Neural cell (in vitro differentiated cells): ENCODE measurements at regions not wholly inside any gene's neighbourhood (a gene's known extent, or its start where the extent isn't known, plus 50 kb on each side); places are given as distances from the start of the nearest gene placed in this dataset.

Experiments
- H2AFZ ChIP-seq: fragments of 200-600, 300-800 bp; sonication (generic), shearing (Covaris generic); 2 replicates; pipeline ENCODE4 v1.6.0; 2014; ENCODE audit warnings: low read depth, mild to moderate bottlenecking, antibody characterized with exemption, low read length, moderate library complexity
- H3F3A ChIP-seq: fragments of 200-600 bp; shearing (Covaris generic); 2 replicates; pipeline ENCODE4 v1.6.1; 2016; ENCODE audit warnings: mild to moderate bottlenecking, moderate library complexity, mixed read lengths, antibody characterized with exemption, low read length; ENCODE audit not compliant: insufficient read depth, poor library complexity, severe bottlenecking
- H3K27ac ChIP-seq: fragments of 200-600, 300-800 bp; sonication (generic), shearing (Covaris generic); 2 replicates; pipeline ENCODE4 v1.5.1; 2014; ENCODE audit warnings: mild to moderate bottlenecking, low read length, moderate library complexity
- H3K27me3 ChIP-seq: fragments of 300-800, 200-600 bp; sonication (generic), shearing (Covaris generic); 2 replicates; pipeline ENCODE4 v1.6.0; 2014; ENCODE audit warnings: mild to moderate bottlenecking, low read depth, low read length, moderate library complexity; ENCODE audit not compliant: insufficient read depth
- H3K36me3 ChIP-seq: fragments of 300-800, 200-600 bp; sonication (generic), shearing (Covaris generic); 2 replicates; pipeline ENCODE4 v1.5.1; 2014; ENCODE audit warnings: mild to moderate bottlenecking, antibody characterized with exemption, low read length, moderate library complexity; ENCODE audit not compliant: insufficient read depth
- H3K4me2 ChIP-seq: fragments of 300-800, 200-600 bp; sonication (generic), shearing (Covaris generic); 2 replicates; pipeline ENCODE4 v1.6.0; 2014; ENCODE audit warnings: mild to moderate bottlenecking, low read length
- H3K4me3 ChIP-seq: fragments of 300-800, 200-600 bp; sonication (generic), shearing (Covaris generic); 2 replicates; pipeline ENCODE4 v1.5.1; 2014; ENCODE audit warnings: mild to moderate bottlenecking, low read length, moderate library complexity
- H3K79me2 ChIP-seq: fragments of 200-600 bp; shearing (Covaris generic); replicated peaks from 2 replicates; pipeline ENCODE4 v1.6.0; 2014; ENCODE audit warnings: mild to moderate bottlenecking, low read length, moderate library complexity; ENCODE audit not compliant: insufficient read depth
- H3K9ac ChIP-seq: fragments of 300-800, 200-600 bp; sonication (generic), shearing (Covaris generic); 2 replicates; pipeline ENCODE4 v1.6.1; 2016; ENCODE audit warnings: mild to moderate bottlenecking, low read length, mixed read lengths
- H3K9me2 ChIP-seq: fragments of 200-600 bp; shearing (Covaris generic); 2 replicates; pipeline ENCODE4 v1.6.1; 2016; ENCODE audit warnings: mild to moderate bottlenecking, low read length, mixed read lengths; ENCODE audit not compliant: insufficient read depth
- H3K9me3 ChIP-seq: fragments of 200-600, 300-800 bp; sonication (generic), shearing (Covaris generic); 2 replicates; pipeline ENCODE4 v1.6.1; 2016; ENCODE audit warnings: mild to moderate bottlenecking, mixed run types, low read length, moderate library complexity, mixed read lengths
- H4K20me1 ChIP-seq: fragments of 200-600 bp; shearing (Covaris generic); 2 replicates; pipeline ENCODE4 v1.6.1; 2016; ENCODE audit warnings: mild to moderate bottlenecking, mixed run types; ENCODE audit not compliant: insufficient read depth
- CTCF ChIP-seq: fragments of 450-650 bp; IDR thresholded peaks from 2 replicates; pipeline ENCODE4 v1.5.1; 2014; ENCODE audit warnings: antibody characterized with exemption, mild to moderate bottlenecking, moderate library complexity; ENCODE audit not compliant: poor library complexity, severe bottlenecking
- EP300 ChIP-seq: fragments of 450-650 bp; conservative IDR thresholded peaks from 2 replicates; pipeline ENCODE4 v1.6.1; 2014; ENCODE audit warnings: antibody characterized with exemption, mild to moderate bottlenecking, moderate library complexity; ENCODE audit not compliant: poor library complexity, severe bottlenecking
- EZH2 ChIP-seq: fragments of 200-600, 300-800 bp; shearing (Covaris generic), sonication (generic); IDR thresholded peaks from 2 replicates; pipeline ENCODE4 v1.6.1; 2014; ENCODE audit warnings: antibody characterized with exemption, low read length, borderline replicate concordance, mild to moderate bottlenecking; ENCODE audit not compliant: insufficient read depth, poor library complexity, severe bottlenecking
- MXI1 ChIP-seq: fragments of 450-650 bp; conservative IDR thresholded peaks from 2 replicates; pipeline ENCODE4 v1.6.1; 2014; ENCODE audit warnings: antibody characterized with exemption, mild to moderate bottlenecking; ENCODE audit not compliant: poor library complexity, severe bottlenecking
- POLR2AphosphoS5 ChIP-seq: IDR thresholded peaks from 2 replicates; pipeline ENCODE4 v1.6.1; 2012
- RAD21 ChIP-seq: fragments of 450-650 bp; conservative IDR thresholded peaks from 2 replicates; pipeline ENCODE4 v1.6.1; 2014; ENCODE audit warnings: antibody characterized with exemption, mild to moderate bottlenecking, moderate library complexity
- REST ChIP-seq: IDR thresholded peaks from 2 replicates; pipeline ENCODE4 v1.6.1; 2012; ENCODE audit warnings: borderline replicate concordance
- SMC3 ChIP-seq: fragments of 450-650 bp; conservative IDR thresholded peaks from 2 replicates; pipeline ENCODE4 v1.6.1; 2014; ENCODE audit warnings: antibody characterized with exemption, mild to moderate bottlenecking, moderate library complexity; ENCODE audit not compliant: poor library complexity
- TAF1 ChIP-seq: IDR thresholded peaks from 2 replicates; pipeline ENCODE4 v1.6.1; 2012; ENCODE audit warnings: low read depth

GRCh38 chr9:626596-626995, 214.9 kb upstream of the DMRT1 start:
- H4K20me1 ChIP-seq, result no peaks in the 10 kb centered on the region
- H3K9me2 ChIP-seq, result no peaks in the 10 kb centered on the region
- no peak overlapping the region for H3K4me3 ChIP-seq
- H3K4me2 ChIP-seq, result no peak overlapping the region
- H3K9me3 ChIP-seq, result no peaks in the 10 kb centered on the region
- H3F3A ChIP-seq, result no peaks in the 10 kb centered on the region
- H3K36me3 ChIP-seq, result no peaks in the 10 kb centered on the region
- H3K27ac ChIP-seq, result no peak overlapping the region
- no peak overlapping the region for H3K9ac ChIP-seq
- no peak for TF ChIP-seq RAD21
- TF ChIP-seq EP300, result no peak
- TF ChIP-seq REST, result no peak
- no peak for TF ChIP-seq TAF1
- TF ChIP-seq CTCF, result no peak
- TF ChIP-seq POLR2AphosphoS5, result no peak
- no peak for TF ChIP-seq SMC3
- no peak for TF ChIP-seq EZH2
- no peak for TF ChIP-seq MXI1
- H2AFZ ChIP-seq, result no peak overlapping the region
- H3K27me3 ChIP-seq, result no peaks in the 10 kb centered on the region
- no peaks in the 10 kb centered on the region for H3K79me2 ChIP-seq

GRCh38 chr9:627336-627970, 214.0 kb upstream of the DMRT1 start:
- Histone ChIP-seq H3K9me3 (no peaks in the 10 kb centered on the region), H4K20me1 (no peaks in the 10 kb centered on the region), H3K27ac (no peak overlapping the region), H3K79me2 (no peaks in the 10 kb centered on the region), H3K4me2 (no peak overlapping the region), H3K4me3 (no peak overlapping the region), H3K9me2 (no peaks in the 10 kb centered on the region), H3K36me3 (no peaks in the 10 kb centered on the region), H3K9ac (no peak overlapping the region), H3F3A (no peaks in the 10 kb centered on the region), H3K27me3 (no peaks in the 10 kb centered on the region), H2AFZ (no peak overlapping the region)
- TF ChIP-seq SMC3, result no peak
- TF ChIP-seq REST, result no peak
- TF ChIP-seq TAF1, result no peak
- no peak for TF ChIP-seq CTCF
- no peak for TF ChIP-seq MXI1
- no peak for TF ChIP-seq RAD21
- TF ChIP-seq EZH2, result no peak
